ENCODE measurements at regions not wholly inside any gene's neighbourhood (a gene's known extent, or its start where the extent isn't known, plus 50 kb on each side); places are given as distances from the start of the nearest gene placed in this dataset.

DNA sequence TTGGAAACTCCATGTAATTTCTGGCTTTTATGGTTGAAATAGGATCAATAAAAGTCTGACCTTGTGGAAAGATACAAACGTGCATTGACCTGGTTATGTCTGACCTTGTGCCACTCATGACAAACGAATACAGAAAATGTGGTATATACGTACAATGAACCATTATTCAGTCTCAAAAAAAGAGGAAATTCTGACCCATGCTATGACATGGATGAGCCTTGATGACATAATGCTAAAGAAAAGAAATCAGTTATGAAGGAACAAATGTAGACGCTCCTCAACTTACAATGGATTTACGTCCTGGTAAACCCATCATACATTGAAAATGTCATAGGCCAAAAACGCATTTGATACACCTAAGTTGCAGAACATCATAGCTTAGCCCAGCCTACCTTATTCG lies 309.7 kb upstream of the SULF2 start:
- no peak for DNase-seq (ENCODE audit: low read depth)

DNA sequence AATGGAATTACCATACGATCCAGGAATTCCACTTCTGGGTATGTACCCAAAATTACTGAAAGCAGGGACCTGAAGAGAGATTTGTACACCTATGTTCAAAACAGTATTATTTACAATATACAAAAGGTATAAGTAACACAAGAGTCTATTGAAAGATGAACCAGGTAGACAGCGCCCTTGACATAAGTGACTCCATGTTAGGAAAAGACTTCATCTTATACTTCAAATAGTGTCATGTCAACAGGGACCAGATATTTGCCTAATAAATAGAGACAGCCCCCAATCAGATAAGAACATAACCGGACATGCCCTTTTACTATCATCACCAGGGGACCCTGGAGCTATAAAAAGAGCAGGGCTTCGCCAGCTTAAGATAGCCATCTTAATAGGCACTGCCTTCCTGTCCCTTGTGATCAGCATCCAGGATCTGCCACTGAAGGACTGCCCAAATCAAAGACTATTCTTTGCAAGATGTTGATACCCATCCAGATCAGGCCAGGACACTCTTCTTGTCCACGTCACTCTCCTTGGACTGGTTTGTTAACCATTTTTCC lies 309.0 kb upstream of the SULF2 start:
- no peak for DNase-seq (ENCODE audit: low read depth)

DNA sequence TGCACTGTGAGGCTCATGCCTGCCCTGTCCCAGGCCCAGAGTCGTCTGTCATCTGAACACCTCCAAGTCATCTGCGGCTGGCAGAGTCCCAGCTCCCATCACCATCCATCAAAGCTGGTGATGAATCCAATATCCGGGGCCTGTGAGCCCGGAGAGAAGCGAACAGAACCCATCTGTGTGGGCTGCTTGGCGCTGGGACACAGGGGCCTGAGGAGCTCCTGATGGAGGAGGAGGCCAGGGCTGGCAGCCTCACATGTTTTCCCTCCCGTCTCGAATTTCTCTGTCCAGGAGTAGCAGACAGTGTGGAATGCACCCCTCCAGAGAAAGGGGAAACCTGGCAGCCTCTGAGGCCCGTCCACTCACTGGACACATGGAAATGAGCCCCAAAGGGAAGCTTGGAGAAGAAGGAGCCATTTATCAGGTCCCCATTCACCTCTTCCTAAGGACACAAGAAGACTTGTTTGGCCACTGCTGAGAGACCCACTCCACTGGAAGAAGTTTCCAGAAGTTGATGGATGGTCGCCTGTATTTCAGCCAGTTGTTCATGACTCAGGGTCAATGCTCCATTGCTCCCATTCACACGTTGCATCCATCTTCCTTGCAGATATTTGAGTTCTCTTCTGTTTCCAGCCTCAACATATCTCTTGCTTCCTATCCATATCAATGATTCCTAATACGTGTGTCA lies 307.5 kb upstream of the SULF2 start:
- no peak for DNase-seq (ENCODE audit: low read depth)

DNA sequence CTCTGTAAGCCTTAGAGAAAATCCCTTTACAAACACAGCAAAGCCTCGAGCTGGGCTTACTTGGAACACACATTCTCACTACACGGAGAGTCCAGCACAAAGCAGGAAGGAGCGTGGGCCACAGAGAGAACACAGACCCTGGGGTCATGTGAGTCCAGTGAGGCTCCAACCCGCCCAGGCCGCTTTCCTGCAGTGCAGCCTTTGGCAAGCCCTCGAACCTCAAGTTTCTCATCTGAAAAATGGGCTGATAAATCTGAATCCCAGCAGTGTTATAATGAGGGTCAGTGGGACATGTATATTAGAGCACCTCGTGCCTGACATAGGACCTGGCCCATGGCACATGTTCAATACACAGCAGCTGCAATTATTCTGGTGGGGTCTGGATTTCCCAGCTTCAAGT lies 305.5 kb upstream of the SULF2 start:
- no peak for DNase-seq (ENCODE audit: low read depth)

DNA sequence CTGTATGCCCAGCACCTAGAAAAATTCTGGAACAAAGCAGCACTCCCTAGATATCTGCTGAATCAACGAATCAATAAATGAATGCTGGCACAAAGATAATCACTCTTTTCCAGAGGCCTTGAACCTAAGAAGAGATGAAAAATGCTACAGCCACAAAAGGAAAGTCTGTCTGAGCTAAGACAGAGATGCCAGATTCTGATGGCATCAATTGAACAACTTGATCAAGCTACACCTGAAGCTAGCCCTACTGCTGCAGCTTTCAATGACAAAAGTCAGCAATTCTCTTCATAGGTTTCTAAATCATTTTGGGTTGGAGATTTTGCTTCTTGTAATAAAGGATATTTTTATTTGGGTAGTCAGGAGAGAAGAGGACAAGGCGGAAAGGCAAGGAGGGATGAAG lies 305.0 kb upstream of the SULF2 start:
- no peak for DNase-seq (ENCODE audit: low read depth)

DNA sequence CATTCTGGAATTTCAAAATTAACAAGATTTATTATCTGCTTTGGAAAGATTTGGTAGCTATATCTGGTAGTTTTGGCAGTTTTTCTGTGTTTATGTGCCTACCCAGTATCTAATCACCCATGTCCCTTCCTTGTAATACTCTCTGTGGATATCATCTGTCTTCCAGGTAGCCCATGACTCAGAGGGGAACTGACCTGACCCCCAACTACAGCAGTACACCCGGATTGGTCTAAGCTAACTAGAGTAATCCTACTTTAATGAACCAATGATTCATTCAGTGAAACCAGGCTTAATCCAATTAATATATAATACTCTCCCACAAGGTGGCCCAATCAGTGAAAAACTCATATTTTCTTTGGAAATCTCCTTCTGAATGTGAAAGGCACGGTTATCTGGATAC lies 295.3 kb upstream of the SULF2 start:
- DNase-seq (ENCODE audit: low read depth) = no peak

DNA sequence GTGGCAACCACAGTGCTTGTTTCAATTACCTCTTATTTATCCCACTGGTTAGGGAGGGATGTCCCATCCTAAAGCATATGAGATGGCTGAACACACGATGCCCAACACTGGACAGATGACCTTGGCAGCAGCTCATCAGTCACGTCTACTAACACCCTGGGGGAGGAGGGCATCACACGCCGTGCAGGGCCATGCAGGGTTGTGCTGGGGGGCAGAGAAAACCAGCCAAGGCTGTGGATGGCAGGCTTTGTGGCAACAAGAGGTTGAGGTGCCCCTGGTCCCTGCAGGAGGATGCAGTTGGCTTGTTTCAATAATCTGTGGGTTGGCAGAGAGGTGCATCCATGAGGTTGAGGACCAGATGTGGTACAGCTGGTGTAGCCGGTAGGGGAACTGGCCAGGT lies 293.7 kb upstream of the SULF2 start:
- no peak for DNase-seq (ENCODE audit: low read depth)

DNA sequence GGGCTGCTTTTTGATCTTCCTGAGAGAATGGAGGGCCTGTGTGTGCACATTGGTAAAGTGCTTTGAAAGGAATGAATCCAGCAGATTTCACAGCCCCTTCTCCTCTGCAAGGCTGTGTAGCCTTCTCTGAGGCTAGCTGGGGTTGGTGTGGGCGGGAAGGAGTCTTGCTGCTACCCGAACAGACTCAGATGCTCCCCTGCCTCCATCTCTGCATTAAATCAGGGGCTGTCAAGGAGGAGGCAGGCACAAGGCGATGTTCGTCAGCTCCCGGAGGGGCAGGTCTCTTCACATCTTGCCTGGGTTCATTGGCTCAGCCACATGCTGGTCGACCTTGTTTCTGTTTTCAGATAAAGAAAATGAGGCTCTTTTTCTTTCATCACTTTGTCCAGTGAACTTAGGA lies 291.5 kb upstream of the SULF2 start:
- no peak for DNase-seq (ENCODE audit: low read depth)

DNA sequence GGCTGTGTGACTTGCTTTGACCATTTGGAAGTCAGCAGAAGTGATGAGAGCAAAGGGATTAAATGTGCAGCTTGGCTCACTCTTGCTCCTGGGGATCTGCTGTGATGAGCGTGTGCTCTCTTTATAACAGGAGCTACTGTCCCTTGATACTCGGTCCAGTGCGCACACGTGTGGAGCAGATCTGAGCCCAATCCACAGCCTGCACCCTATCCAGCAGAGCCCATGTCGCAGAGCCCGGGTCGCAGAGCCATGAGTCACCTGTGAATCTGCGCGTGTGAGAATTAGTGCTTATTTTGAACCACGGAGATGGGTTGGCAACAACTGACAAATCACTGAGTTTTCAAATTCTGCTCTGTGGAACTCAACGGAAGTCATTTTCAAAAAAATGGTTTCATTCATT lies 291.0 kb upstream of the SULF2 start:
- no peak for DNase-seq (ENCODE audit: low read depth)

DNA sequence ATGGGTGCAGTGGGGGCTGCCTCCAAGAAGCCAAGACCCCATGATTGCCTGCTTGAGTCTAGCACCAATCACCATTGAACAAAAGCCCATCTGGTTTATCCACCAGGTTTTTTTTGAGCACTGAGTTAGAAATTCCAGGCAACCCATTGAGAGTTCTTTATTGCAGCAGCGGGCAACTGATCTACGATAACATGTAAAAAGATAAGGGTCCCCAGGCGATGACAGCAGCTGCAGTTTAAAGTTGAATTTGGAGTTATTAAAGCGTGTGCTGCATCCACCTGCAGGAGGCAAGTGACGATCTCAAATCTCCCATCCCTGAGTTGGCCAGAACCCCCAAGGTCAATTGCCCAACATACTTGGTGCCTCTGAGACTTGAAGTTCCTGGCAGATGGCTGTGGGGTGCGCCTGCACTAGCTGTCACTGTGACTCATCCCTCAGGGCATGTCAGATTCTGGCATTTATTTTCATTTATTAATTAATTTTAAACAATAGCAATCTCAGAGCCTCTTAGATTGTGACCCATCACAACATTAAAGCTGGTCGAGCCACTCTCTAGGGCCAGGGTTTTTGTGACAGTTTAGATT lies 290.4 kb upstream of the SULF2 start:
- no peak for DNase-seq (ENCODE audit: low read depth)

DNA sequence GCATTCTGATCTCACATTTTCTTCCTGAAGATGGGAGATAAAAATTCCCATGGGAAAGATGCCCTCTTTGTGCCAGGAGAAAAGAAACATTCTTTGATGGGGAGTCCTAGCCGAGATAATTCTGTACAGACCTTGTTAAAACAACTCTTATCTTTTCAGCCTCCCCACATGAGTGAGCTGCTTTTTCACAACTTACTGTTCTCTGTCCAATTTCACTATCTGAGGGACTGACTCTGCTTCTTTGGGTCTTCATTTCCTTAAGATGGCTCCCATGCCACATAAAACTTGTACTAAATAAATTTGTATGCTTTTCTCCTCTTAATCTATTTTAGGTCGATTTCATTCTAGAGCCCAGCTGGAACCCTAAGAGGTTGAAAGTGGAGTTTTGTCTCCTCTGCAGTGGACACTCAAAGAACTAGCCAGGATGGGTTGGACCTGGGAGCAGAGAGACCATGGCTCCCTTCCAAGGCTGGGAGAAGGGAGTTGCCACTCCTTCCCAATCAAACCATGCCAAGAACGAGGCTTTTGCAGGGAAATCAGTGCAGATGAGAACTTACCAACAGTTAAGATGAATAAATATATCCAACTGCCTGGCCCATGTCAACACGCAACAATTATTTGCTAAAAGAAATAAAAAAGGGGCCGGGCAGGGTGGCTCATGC lies 285.8 kb upstream of the SULF2 start:
- no peak for DNase-seq (ENCODE audit: low read depth)

DNA sequence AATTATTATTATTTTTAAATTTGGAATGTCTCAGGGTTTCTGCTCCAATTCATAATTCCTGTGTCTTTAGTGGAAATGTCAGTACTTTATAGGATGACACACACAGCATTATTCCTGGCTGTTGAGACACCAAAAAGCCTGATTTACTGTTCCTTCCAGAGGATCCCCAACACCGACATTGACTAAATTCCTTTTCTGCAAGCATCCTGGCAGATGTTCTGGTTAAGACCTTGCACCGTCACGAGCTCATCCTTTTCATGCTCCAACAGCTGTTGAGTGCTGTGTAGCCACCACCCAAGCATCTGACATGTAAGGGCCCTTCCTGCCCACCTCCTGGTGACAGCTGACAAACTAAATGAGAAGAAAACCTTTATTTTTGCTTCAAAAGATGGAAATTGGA lies 284.3 kb upstream of the SULF2 start:
- DNase-seq (ENCODE audit: low read depth) = no peak

DNA sequence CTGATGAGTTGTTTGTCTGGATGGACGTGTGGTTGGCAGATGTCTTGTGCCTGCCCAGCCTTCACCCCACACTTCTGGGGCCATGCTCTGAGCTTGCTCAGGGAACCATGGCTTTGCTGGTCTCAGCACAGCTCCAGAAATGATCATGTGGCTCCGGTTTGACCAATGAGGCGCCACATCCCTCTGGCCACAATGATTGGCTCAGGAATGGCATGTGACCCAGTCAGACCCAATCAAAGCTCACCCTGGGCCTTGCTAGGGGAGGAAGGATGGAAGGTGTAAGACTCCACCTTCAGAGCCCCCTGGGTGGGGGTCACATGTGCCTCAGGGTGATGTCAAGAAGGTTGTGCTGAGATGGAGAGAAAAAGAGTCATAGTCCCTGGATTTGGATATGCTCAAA lies 281.6 kb upstream of the SULF2 start:
- DNase-seq (ENCODE audit: low read depth) = no peak

DNA sequence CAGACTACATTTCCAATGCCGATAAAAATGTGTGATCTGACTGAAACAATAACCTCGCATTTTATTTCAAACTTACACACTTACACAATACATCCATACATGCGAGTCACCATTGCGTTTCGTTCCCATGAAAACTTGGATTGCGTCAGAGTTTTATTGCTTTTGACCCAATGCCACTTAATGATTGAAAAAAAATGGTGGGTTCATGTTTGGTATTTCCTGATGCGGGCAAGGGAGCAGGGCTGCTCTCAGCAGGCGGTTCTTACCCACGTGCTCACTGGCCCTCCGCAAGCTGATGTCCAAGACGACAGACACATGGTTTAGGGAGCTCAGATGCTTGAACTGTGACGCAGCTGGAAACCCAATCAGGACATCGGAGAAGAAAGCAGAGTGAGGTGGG lies 281.0 kb upstream of the SULF2 start:
- DNase-seq (ENCODE audit: low read depth) = no peak

DNA sequence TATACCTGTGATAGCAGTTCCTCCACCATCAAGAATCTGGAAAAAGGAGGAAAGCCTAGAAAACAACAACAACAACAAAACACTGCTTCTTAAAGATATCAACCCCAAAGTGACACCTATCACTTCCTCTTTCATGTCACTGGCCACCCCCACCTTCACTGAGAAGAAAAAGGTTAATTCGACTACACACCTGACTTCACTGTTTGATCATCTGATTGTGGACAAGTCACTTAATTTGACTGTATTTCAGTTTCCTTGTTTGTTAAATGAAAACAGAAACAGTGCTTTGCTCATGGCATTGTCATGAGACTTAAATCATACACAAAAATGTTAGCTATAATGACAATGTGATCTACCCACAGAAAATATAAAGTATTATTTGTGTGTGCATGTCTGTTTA lies 280.6 kb upstream of the SULF2 start:
- DNase-seq (ENCODE audit: low read depth) = no peak

DNA sequence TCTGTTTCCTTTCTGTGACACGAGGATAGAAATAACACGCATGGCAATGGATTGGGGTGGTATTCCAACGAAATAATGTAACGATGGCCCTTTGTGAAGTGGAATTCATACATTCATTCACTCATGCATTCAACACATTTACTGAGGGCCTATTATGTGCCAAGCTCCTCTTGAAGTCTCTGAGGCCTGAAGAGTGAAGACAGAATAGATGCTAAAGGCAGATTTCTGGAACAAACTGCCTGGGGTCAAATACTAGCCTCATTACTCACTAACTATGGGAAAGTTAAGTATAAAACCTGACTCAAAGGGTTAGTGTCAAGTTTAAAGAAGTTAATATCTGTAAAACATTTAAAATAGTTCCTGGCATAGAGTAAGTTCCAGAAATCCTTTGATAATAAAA lies 279.6 kb upstream of the SULF2 start:
- no peak for DNase-seq (ENCODE audit: low read depth)

DNA sequence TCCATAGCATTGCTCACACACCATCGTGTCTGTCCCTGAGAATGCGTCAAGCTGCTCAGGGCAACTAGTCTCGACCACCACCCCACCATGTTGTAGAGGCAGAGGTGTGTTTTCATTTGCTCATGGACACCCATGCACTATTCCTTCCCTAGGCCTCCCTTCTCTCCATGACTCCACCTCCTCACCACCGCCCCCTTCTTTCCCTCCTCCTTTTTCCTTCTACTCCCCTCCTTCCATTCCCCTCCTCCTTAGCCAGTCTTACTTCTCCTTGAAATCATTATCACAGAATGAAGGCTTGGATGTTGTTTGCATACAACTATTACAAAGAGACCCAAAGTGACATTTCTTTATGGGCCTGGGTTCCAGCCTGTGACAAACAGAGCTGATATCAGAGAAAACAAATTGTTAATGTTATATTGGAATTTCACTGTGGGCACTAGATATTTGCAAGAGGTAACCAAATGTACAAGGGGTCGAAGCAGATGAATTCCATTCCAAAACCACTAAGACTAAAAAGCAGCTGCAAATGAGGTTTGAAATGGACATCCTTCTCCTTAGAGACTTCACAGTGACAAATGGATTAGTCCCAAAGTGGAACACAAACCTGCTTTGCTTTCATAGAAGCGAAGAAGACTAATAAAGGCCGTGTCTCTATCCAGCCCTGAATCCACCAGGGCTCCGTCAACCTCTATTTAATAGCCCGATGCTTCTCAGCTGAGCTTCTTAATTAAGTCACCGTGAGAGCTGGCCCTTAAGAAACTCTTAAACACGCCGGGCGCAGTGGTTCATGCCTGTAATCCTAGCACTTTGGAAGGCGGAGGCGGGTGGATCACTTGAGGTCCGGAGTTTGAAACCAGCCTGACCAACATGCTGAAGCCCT lies 275.8 kb upstream of the SULF2 start:
- DNase-seq (ENCODE audit: low read depth) = no peak

DNA sequence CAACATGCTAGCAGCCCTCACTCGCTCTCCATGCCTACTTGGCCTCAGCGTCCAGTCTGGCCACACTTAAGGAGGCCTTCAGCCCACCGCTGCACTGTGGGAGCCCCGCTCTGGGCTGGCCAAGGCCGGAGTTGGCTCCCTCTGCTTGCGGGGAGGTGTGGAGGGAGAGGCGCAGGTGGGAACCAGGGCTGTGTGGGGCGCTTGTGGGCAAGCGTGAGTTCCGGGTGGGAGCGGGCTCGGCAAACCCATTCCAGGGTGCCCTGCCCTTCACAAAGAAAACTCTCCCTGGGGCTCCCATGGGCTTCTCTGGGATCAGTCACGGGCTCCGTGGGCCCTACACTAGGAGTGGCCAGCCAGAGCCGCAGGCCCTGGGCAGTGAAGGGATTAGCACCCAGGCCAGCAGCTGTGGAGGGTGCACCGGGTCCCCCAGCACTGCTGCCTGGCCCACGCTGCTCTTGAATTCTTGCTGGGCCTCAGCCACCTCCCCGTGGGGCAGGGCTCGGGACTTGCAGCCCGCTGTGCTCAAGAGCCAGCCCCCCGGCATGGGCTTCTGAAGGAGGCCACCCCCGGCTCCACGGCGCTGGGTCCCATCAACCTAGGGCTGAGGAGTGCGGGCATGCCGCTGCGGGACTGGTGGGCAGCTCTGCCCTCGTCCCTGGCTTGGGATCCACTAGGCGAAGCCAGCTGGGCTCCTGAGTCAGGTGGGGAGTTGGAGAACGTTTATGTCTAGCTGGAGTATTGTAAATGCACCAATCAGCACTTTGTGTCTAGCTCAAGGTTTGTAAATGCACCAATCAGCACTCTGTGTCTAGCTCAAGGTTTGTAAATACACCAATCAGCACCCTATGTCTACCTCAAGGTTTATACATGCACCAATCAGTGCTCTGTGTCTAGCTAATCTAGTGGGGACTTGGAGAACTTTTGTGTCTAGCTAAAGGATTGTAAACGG lies 273.6 kb upstream of the SULF2 start:
- DNase-seq (ENCODE audit: low read depth) = no peak

DNA sequence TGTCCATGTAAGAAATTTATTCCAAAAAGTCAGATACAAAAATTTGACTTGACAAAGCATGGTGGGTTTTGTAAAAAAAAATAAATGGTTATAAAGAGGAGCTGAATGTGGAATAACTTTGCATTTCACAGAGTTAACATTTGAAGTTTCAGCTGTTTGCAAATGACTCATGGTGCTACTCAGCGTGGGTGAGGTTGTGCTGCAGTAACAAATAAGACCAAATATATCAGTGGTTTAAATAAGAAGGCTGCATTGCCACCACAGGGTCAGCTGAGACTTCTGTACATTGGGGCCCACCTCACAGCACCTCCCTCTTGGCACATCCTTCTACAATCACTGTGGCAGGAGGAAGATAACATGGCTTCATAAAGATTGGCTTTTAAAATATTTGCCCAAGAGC lies 272.5 kb upstream of the SULF2 start:
- no peak for DNase-seq (ENCODE audit: low read depth)

DNA sequence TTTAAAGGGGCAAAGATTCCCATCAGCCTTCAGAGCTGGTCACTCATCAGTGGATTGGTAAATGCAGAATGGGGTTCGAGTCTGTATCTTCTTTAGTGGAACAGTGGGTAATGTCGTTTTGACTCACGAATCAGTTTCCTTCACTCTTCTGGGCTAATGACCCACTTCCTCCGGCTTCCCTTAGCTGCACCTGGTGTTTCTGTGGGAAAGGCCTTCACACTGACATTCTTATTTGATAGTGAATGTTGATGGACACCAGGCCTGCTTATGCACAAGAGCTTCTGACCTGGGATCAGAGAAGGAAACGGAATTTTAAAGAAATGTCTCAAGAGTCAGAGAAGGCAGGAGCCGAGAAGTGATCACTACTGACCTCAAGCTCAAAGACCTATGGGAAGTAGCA lies 272.0 kb upstream of the SULF2 start:
- no peak for DNase-seq (ENCODE audit: low read depth)

DNA sequence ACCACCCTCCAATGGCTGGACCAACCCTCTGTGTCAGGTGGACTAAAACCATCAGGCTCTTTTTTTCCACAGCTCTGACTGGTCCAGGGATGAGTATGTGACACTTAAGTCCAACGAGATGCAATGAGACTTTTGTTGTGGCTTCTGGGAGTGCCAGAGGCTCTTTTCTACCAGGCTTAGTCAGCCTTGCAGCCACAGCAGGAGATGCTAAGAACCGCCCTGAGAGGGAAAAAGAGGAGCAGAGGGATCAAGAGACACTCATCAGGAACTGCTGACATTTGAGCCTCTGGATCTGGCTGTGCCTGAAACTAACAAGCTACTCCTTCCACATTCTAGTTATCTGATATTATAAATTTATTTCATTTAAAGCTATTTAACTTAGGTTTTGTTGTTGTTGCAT lies 270.9 kb upstream of the SULF2 start:
- DNase-seq (ENCODE audit: low read depth) = no peak
